ENCODE measurements at regions not wholly inside any gene's neighbourhood (a gene's known extent, or its start where the extent isn't known, plus 50 kb on each side); places are given as distances from the start of the nearest gene placed in this dataset.

- TF ChIP-seq RELB (IDR thresholded peaks at IDR 0.05; ENCODE audit: low read depth) (no peak), CBX3 (IDR thresholded peaks at IDR 0.05; ENCODE audit: borderline replicate concordance, low read depth) (no peak), ZBTB33 (IDR thresholded peaks at IDR 0.05) (no peak), BCL11A (IDR thresholded peaks at IDR 0.05; ENCODE audit: low read depth, low read length) (peak; percentile 61; the same call in 1 of the 2 replicates), ZZZ3 (IDR thresholded peaks at IDR 0.05; ENCODE audit: control insufficient read depth, insufficient read length, low read depth) (no peak), ATF2 (IDR thresholded peaks at IDR 0.05; ENCODE audit: low read length) (no peak), SUZ12 (IDR thresholded peaks at IDR 0.05; ENCODE audit: unreplicated experiment) (no peak), NRF1 (conservative IDR thresholded peaks at IDR 0.05; ENCODE audit: low read depth, low read length) (no peak), EED (IDR thresholded peaks at IDR 0.05; ENCODE audit: low read depth) (no peak), BCL3 (IDR thresholded peaks at IDR 0.05; ENCODE audit: borderline replicate concordance, insufficient read depth, low read depth, low read length, poor library complexity, severe bottlenecking) (no peak), CHD1 (IDR thresholded peaks at IDR 0.05; ENCODE audit: low read depth, low read length) (no peak), MTA2 (IDR thresholded peaks at IDR 0.05; ENCODE audit: low read depth) (peak; percentile 98), IRF3 (IDR thresholded peaks at IDR 0.05) (no peak), RAD51 (IDR thresholded peaks at IDR 0.05) (no peak), LARP7 (IDR thresholded peaks at IDR 0.05) (no peak), ZBTB40 (IDR thresholded peaks at IDR 0.05; ENCODE audit: borderline replicate concordance) (no peak)
- TF ChIP-seq, protein P1, sequence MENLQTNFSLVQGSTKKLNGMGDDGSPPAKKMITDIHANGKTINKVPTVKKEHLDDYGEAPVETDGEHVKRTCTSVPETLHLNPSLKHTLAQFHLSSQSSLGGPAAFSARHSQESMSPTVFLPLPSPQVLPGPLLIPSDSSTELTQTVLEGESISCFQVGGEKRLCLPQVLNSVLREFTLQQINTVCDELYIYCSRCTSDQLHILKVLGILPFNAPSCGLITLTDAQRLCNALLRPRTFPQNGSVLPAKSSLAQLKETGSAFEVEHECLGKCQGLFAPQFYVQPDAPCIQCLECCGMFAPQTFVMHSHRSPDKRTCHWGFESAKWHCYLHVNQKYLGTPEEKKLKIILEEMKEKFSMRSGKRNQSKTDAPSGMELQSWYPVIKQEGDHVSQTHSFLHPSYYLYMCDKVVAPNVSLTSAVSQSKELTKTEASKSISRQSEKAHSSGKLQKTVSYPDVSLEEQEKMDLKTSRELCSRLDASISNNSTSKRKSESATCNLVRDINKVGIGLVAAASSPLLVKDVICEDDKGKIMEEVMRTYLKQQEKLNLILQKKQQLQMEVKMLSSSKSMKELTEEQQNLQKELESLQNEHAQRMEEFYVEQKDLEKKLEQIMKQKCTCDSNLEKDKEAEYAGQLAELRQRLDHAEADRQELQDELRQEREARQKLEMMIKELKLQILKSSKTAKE (IDR thresholded peaks at IDR 0.05; ENCODE audit: low read depth, poor library complexity, severe bottlenecking): no peak
These were observed 624.2 kb downstream of the GLUD2 start (continued) for GRCh38 chrX:121671649-121672048.

Measured in GM12878 (cell line).